GM18858 (cell line): ENCODE measurements at regions not wholly inside any gene's neighbourhood (a gene's known extent, or its start where the extent isn't known, plus 50 kb on each side); places are given as distances from the start of the nearest gene placed in this dataset.
"Not testable (repeated sequence)": the region's sequence is repeated elsewhere in the genome, so short reads cannot be mapped to it uniquely, and the experiment has no call there.

Experiments used
- ATAC-seq: cut with Tn5 transposase; IDR thresholded peaks from one replicate; pipeline ENCODE4 v1.9.1; 2021; ENCODE audit not compliant: unreplicated experiment

DNA sequence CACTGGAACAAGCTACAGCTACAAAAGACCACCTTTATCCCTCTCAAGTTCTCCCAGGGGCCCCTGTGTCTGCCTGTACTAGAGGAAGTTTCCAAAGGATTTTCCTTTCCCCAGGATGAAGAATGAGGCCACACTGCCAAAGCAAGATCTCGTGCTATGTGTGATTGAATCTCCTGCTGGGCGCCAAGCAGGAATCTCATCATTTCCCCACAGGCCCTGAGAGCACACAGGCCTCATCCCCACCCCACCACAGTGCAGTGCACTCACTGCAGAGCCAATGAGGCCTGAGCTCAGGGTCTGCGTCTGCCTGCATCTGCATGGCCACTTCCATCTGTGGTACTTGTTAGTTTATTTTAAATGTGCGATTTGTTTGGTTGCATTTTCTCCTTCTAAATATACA is 387.4 kb upstream of the ASIC2 start:
- ATAC-seq: no peak

DNA sequence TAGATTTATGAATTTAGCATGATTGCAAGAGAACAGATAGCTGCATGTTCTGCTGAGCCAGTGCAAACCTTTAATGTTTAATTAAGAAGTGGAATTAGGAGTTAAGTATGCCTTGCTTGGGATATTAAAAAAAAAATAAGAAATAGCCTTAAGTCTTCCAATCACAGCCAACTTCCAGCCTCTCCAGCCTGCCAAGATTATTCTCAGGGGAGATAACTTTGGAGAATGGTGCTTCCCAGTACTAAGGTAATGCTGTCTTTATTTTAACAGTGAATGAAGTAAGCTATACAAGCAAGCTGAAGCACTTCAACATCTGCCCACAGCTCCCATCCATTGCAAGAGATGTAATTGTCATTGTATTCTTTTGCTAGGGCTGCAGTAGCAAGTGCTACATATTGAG is 389.5 kb upstream of the ASIC2 start:
- ATAC-seq: no peak

- ATAC-seq: no peak
Measured at GRCh38 chr17:33684735-33685134, 391.6 kb upstream of the ASIC2 start.

- no peak for ATAC-seq
Measured at GRCh38 chr17:33686171-33686570, 393.1 kb upstream of the ASIC2 start.

DNA sequence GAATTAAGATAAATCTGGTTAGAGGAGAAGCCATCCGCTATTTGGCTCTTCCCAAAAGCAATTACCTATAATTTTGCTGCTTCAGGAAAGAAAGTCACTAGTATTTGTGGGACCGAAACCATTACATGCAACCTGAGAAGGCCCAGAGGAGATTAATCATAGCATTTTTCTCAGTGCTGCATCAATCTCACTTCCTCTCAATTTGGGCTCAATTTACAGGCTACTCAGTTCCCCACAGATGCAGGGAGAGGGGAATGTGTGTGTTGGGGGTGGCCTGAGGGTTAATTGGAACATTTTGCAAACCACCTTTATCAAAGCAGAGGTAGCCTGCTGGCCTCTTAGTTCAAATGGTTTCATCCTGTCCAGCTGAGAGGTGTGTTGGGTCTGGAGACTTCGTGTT is 394.7 kb upstream of the ASIC2 start:
- ATAC-seq: no peak

GRCh38 chr17:33688771-33689170 is 395.7 kb upstream of the ASIC2 start:
- no peak for ATAC-seq

DNA sequence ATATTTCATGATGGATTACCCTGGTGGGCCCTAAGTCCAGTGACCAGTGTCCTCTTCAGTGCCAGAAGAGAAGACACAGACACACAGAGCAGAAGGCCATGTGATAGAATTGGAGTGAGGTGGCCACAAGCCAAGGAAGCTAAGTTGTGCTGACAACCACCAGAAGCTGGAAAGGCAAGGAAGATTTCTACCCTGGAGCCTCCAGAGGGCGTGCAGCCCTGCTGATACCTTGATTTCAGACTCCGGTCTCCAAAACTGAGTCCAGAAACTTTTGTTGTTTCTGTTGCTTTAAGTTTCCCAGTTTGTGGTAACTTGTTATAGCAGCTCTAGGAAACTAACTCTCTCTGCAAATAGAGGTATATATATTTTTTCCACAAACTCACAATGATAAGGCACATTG is 396.6 kb upstream of the ASIC2 start:
- no peak for ATAC-seq

GRCh38 chr17:33695431-33695830 is 402.3 kb upstream of the ASIC2 start:
- ATAC-seq: no peak

- ATAC-seq: no peak
Measured at GRCh38 chr17:33696102-33696501, 403.0 kb upstream of the ASIC2 start.

DNA sequence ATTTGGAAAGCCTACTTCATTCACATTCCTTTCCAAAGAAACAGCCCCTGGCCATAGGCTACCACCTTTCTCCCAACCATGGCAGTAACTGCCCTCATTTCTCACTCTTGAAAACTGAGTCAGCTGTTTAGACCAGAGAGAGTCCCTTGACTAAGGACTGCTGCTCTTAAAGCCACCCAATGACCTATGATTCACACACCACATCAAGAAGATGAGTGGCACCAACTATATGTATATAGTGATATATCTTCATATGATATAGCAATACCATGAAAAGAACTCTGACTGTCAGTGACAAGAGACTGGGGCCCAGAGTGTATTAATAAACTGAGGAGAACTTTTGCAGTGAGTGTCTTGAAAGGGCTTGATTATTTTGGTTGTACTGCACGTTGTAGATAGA is 404.5 kb upstream of the ASIC2 start:
- ATAC-seq: no peak

- ATAC-seq: no peak
Measured at GRCh38 chr17:33701910-33702309, 408.8 kb upstream of the ASIC2 start.

GRCh38 chr17:33704856-33705255 is 411.8 kb upstream of the ASIC2 start:
- no peak for ATAC-seq

DNA sequence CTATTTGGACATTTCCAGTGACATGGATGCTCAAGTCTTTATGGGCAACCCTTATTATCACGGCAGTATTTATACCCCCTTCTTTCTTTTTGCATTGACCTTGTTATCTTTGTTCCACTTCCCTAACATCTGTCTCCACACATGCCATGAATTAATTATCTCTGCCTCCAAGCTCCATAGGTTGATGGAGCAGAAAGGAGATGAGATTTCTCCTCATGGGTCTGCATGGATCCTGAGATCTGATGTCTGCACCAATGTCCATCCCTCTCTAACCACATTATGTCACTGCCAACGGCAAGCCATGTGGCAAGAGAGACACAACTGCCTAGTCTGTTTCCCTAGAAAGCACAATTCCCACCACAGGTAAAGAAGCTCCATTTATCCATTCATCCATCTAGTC is 416.8 kb upstream of the ASIC2 start:
- no peak for ATAC-seq

GRCh38 chr17:33712120-33712519 is 419.0 kb upstream of the ASIC2 start:
- ATAC-seq: no peak

GRCh38 chr17:33716957-33717356 is 423.9 kb upstream of the ASIC2 start:
- no peak for ATAC-seq

- not testable (repeated sequence) for ATAC-seq
Measured at GRCh38 chr17:33723736-33724135, 430.6 kb upstream of the ASIC2 start.

GRCh38 chr17:33725675-33726271 is 432.7 kb upstream of the ASIC2 start:
- no peak for ATAC-seq

DNA sequence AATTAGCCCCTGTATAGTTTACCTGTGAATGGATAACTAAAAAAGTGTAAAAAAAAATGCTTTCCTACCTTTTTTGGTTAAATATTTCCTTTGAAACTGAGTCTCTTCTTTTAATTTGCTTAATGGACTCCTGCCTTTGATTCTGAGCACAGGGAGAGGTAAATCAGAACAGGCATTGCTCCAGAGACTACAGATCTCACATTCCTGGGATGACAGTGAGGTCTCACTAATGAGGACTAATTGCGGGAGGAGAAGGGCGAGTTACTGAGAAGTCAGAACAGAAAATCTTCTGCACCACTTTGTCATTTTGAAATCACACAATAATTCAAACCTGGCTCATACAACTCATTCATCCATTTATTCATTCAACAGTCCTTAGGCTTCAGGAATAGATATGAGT is 437.0 kb upstream of the ASIC2 start:
- no peak for ATAC-seq

DNA sequence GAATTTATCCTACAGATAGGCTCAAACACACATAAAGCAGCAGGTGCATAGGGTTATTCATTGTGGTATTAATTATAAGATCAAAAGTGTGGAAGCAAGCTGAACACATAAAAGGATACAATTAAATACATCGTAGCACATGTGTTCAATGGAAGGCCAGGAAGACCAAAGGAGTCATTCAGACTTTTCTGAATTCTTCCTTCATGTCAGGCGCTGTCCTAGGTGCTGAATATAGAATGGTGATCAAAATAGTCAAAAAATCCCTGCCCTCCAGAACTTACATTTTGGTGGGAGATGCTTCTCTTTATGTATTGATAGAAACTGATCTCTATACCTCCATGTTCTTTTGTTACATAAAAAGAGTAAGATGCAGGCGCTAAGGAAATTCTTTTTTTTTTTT is 439.0 kb upstream of the ASIC2 start:
- ATAC-seq: no peak

- ATAC-seq: no peak
Measured at GRCh38 chr17:33739714-33740113, 446.6 kb upstream of the ASIC2 start.

- ATAC-seq: no peak
Measured at GRCh38 chr17:33745047-33745760, 452.1 kb upstream of the ASIC2 start.

- ATAC-seq: no peak
Measured at GRCh38 chr17:33749171-33749570, 456.1 kb upstream of the ASIC2 start.
